Posterior vena cava (tissue), 2 donors: ENCODE measurements at regions not wholly inside any gene's neighbourhood (a gene's known extent, or its start where the extent isn't known, plus 50 kb on each side); places are given as distances from the start of the nearest gene placed in this dataset.
A peak's percentile ranks its signal among the peaks of the same experiment; 100 is the strongest.
"Not testable (repeated sequence)": the region's sequence is repeated elsewhere in the genome, so short reads cannot be mapped to it uniquely, and the experiment has no call there.

Experiments
- DNase-seq: peaks from one replicate; pipeline ENCODE4 v3.0.0-alpha.2; 2020; ENCODE audit warnings: low spot score
- intact Hi-C, 2 donors: fragments of 100-400 bp; cut with DNase I; formaldehyde crosslinking; loops; one replicate each; pipeline versions ENCODE4 v1.14.1 to v1.14.2; 2022 to 2023
- donor health status: DM: yes; HTN: yes; CAD: no.
- donor health status: DM: yes; HTN: yes; CAD: no.

GRCh38 chr5:90095292-90096060 is 314.1 kb downstream of the CETN3 start:
- DNase-seq, result no peak
- intact Hi-C loops, result no loop called here

GRCh38 chr5:90093751-90094485 is 315.6 kb downstream of the CETN3 start:
- intact Hi-C loops, result no loop called here
- no peak for DNase-seq

GRCh38 chr5:90092734-90093133 is 316.8 kb downstream of the CETN3 start:
- DNase-seq, result no peak
- intact Hi-C loops, result no loop called here

- intact Hi-C loops, result no loop called here
- DNase-seq, result peak; percentile 35
These were observed 325.2 kb downstream of the CETN3 start for GRCh38 chr5:90084342-90084741.

- DNase-seq, intact Hi-C loops: not testable (repeated sequence)
These were observed 336.5 kb downstream of the CETN3 start for GRCh38 chr5:90073026-90073570.

GRCh38 chr5:90071656-90072055 is 337.9 kb downstream of the CETN3 start:
- intact Hi-C loops, result no loop called here
- no peak for DNase-seq

GRCh38 chr5:90071066-90071465 is 338.5 kb downstream of the CETN3 start:
- intact Hi-C loops, result no loop called here
- DNase-seq, result no peak

GRCh38 chr5:90066920-90067319 is 342.6 kb downstream of the CETN3 start:
- intact Hi-C loops, result no loop called here
- DNase-seq, result no peak

GRCh38 chr5:90056911-90057705 is 352.4 kb downstream of the CETN3 start:
- intact Hi-C loops, result no loop called here
- DNase-seq, result no peak

GRCh38 chr5:90055831-90056328 is 353.7 kb downstream of the CETN3 start:
- DNase-seq, result no peak
- intact Hi-C loops, result no loop called here

- DNase-seq, result no peak
- intact Hi-C loops, result no loop called here
These were observed 354.9 kb downstream of the CETN3 start for GRCh38 chr5:90054612-90055011.

- intact Hi-C loops, result no loop called here
- no peak for DNase-seq
These were observed 357.8 kb downstream of the CETN3 start for GRCh38 chr5:90051756-90052155.

GRCh38 chr5:90050103-90050502 is 359.5 kb downstream of the CETN3 start:
- intact Hi-C loops, result no loop called here
- DNase-seq, result no peak

GRCh38 chr5:90047113-90047512 is 362.4 kb downstream of the CETN3 start:
- no peak for DNase-seq

GRCh38 chr5:90040082-90040481 is 369.5 kb downstream of the CETN3 start:
- DNase-seq, intact Hi-C loops: not testable (repeated sequence)

More at GRCh38 chr5:90047113-90047512, 362.4 kb downstream of the CETN3 start:
- intact Hi-C loops, result no loop called here

GRCh38 chr5:90037646-90038045 is 371.9 kb downstream of the CETN3 start:
- no peak for DNase-seq

GRCh38 chr5:90022711-90023053 is 386.9 kb downstream of the CETN3 start:
- intact Hi-C loops, result no loop called here
- no peak for DNase-seq

More at GRCh38 chr5:90037646-90038045, 371.9 kb downstream of the CETN3 start:
- intact Hi-C loops, result loop anchor here in 1 of 2 donors (2.0 kb wide), 1 partner anchor 57 kb away; no protein-coding TSS in a partner anchor

- no peak for DNase-seq
- intact Hi-C loops, result no loop called here
These were observed 387.4 kb downstream of the CETN3 start for GRCh38 chr5:90022002-90022710.
